Naive thymus-derived CD8-positive, alpha-beta T cell (primary cell): ENCODE measurements at regions not wholly inside any gene's neighbourhood (a gene's known extent, or its start where the extent isn't known, plus 50 kb on each side); places are given as distances from the start of the nearest gene placed in this dataset.
A peak's percentile ranks its signal among the peaks of the same experiment; 100 is the strongest.

Experiments
- ATAC-seq, 2 donors: fragments of 150-1000 bp; cut with Tn5 transposase in 1 of 2; sonication (Bioruptor Pico), chemical (Tn5 transposase) in 1 of 2; 1 replicate in 1 of 2; 2 replicates in 1 of 2; pipeline ENCODE4 v1.10.0; 2021; ENCODE audit warnings: mild to moderate bottlenecking in 2 of 2, moderate library complexity in 2 of 2
- POLR2A ChIA-PET: fragments of 350-600 bp; sonication (Branson Sonifier 250); formaldehyde crosslinking; loops from one replicate; lab custom pipeline; 2021; ENCODE audit warnings: antibody characterized with exemption; lab: Charles Lee
- DNase-seq, 10 donors: peaks; one replicate each; pipeline versions ENCODE4 v3.0.0 to v3.0.0-alpha.2; 2020 to 2022
- H3K27ac Mint-ChIP-seq, 10 donors: one replicate each; pipeline ENCODE4 v1.8.0; 2020 to 2022; ENCODE audit warnings: mild to moderate bottlenecking in 10 of 10, mixed read lengths in 10 of 10, moderate library complexity in 4 of 10, inconsistent platforms in 1 of 10
- H3K27me3 Mint-ChIP-seq, 5 donors: one replicate each; pipeline ENCODE4 v1.8.0; 2021 to 2022; ENCODE audit warnings: mixed read lengths in 5 of 5
- H3K36me3 Mint-ChIP-seq, 3 donors: one replicate each; pipeline ENCODE4 v1.8.0; 2020 to 2022; ENCODE audit warnings: mixed read lengths in 3 of 3, mild to moderate bottlenecking in 2 of 3, inconsistent platforms in 1 of 3
- H3K4me1 Mint-ChIP-seq, 4 donors: one replicate each; pipeline ENCODE4 v1.8.0; 2021 to 2022; ENCODE audit warnings: mixed read lengths in 4 of 4
- H3K4me3 Mint-ChIP-seq, 10 donors: one replicate each; pipeline ENCODE4 v1.8.0; 2020 to 2022; ENCODE audit warnings: mild to moderate bottlenecking in 10 of 10, mixed read lengths in 10 of 10, moderate library complexity in 6 of 10, inconsistent platforms in 1 of 10
- H3K9me3 Mint-ChIP-seq, 9 donors: one replicate each; pipeline ENCODE4 v1.8.0; 2020 to 2022; ENCODE audit warnings: mixed read lengths in 9 of 9, mild to moderate bottlenecking in 3 of 9, inconsistent platforms in 1 of 9, moderate library complexity in 1 of 9

DNA sequence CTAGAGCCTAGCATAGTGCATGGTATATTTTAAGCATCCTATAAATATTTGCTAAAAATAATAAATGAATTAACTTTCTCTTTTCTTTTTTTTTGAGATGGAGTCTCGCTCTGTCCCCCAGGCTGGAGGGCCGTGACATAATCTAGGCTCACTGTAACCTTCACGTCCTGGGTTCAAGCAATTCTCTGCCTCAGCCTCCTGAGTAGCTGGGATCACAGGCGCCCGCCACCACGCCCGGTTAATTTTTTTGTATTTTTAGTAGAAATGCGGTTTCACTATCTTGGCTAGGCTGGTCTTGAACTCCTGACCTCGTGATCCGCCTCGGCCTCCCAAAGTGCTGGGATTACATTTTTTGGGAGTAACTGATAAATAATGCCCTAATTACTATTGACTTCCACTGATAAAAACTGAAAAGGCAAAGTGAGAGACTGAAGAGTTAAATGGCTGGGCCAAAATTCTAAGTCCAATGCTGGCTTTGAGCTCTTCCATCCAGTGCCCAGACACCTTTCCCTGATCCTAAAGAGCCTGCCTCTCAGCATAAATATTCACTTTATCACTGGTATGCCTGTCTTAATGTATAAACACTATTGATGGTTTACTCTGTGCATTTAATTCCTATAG lies 213.0 kb upstream of the KRR1 start:
- POLR2A ChIA-PET: no interaction called here
- no peak for DNase-seq

GRCh38 chr12:75722714-75723200 lies 211.3 kb upstream of the KRR1 start:
- H3K27ac Mint-ChIP-seq: peak overlapping the region in 5 of 10 donors; percentile 22 to 86 (median 78)
- H3K27me3 Mint-ChIP-seq: peaks cover 0 to 7% (median 0%) of the 10 kb centered on the region in 5 donors
- POLR2A ChIA-PET: no interaction called here
- ATAC-seq (peak; percentile 67 to 95), DNase-seq (peak in 3 of 10 donors; percentile 2 to 24 (median 5))
- H3K4me3 Mint-ChIP-seq: peak overlapping the region in 2 of 10 donors; percentile 19 to 44
- no peaks in the 10 kb centered on the region for H3K36me3 Mint-ChIP-seq
- H3K4me1 Mint-ChIP-seq: peaks cover 8 to 21% (median 15%) of the 10 kb centered on the region in 4 donors
- H3K9me3 Mint-ChIP-seq: no peaks in the 10 kb centered on the region

More for the DNA sequence above, 213.0 kb upstream of the KRR1 start:
- no peak overlapping the region for H3K27ac Mint-ChIP-seq
- H3K36me3 Mint-ChIP-seq: no peaks in the 10 kb centered on the region
- peaks cover 0 to 3% (median 0%) of the 10 kb centered on the region in 9 donors for H3K9me3 Mint-ChIP-seq
- H3K4me3 Mint-ChIP-seq: no peak overlapping the region
- peaks cover 8 to 21% (median 15%) of the 10 kb centered on the region in 4 donors for H3K4me1 Mint-ChIP-seq
- H3K27me3 Mint-ChIP-seq: peaks cover 0 to 2% (median 0%) of the 10 kb centered on the region in 5 donors
- ATAC-seq: no peak

- Mint-ChIP-seq H3K4me1 (peaks cover 8 to 21% (median 15%) of the 10 kb centered on the region in 4 donors), H3K27ac (peak overlapping the region in 1 of 10 donors; percentile 10), H3K4me3 (no peak overlapping the region), H3K27me3 (peaks cover 0 to 7% (median 0%) of the 10 kb centered on the region in 5 donors), H3K36me3 (no peaks in the 10 kb centered on the region), H3K9me3 (no peaks in the 10 kb centered on the region)
- no peak for DNase-seq
- POLR2A ChIA-PET: no interaction called here
- no peak for ATAC-seq
Observed at GRCh38 chr12:75721796-75722195, 210.4 kb upstream of the KRR1 start.

DNA sequence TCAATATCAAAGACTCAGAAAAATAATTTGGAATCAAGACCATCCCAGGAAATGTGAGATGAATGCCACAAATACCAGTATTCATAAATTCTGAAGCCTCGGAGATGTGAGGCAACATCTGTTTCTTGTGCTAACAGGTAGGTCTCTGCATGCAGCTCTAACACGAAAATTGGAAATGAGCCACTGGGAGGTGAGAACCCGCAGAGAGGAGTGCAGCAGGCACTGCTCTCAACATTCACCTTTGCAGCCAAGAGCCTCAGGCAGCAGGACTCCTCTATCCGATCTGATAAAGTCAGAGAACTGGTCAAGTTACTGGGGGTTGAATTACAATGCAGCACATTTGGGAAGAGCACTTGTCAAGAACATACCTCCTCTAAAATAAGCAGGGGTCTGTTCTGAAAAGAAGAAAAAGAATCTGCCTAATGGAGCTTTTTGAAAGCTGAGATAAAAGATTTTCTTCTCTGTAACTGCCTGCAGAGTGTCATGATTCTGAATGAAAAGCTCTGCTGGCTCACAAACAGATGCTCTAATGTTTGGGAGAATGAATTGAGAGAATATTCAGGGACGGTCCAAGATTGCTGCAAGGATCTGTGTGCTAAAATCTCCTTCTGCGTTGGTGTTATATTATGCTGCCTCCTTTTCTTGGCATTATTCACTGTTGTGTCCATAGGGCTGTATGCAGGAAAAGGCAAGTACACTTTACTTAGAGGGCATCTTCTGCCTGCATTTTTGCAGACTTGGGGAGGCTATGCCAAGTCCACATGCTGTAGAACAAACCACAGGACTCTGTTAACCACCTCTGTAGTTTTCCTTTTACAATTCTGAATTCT lies 209.6 kb upstream of the KRR1 start:
- Mint-ChIP-seq H3K27ac (peak overlapping the region in 1 of 10 donors; percentile 10), H3K4me1 (peaks cover 8 to 21% (median 15%) of the 10 kb centered on the region in 4 donors), H3K27me3 (peaks cover 0 to 7% (median 0%) of the 10 kb centered on the region in 5 donors), H3K4me3 (no peak overlapping the region), H3K9me3 (no peaks in the 10 kb centered on the region), H3K36me3 (no peaks in the 10 kb centered on the region)
- ATAC-seq (no peak), DNase-seq (no peak)
- POLR2A ChIA-PET: no interaction called here

DNA sequence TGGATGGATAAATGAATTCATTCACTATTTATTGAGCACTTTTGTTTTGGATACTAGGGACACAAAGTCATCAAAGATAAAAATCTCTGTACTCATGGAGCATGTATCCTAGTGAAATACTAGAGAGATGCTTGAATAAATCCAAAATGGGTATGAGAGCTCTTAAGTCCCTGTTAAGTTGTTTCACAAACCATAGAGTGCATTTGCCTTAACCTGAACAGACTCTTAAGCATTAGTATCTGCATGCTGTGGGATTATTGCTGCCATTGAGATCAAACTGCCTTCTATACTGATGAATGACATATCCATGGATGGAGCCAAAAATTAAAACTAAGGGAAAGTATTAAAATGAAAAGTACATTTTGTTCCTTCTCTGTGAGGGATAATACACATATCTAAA lies 206.5 kb upstream of the KRR1 start:
- no peak for ATAC-seq
- H3K27ac Mint-ChIP-seq: no peak overlapping the region
- POLR2A ChIA-PET: interaction anchor here (0.7 kb wide), 1 partner anchor 366 kb away, joined by 11 read pairs; the partner anchor contains the start of gene NAP1L1

GRCh38 chr12:75716291-75717025 lies 205.0 kb upstream of the KRR1 start:
- H3K36me3 Mint-ChIP-seq: no peaks in the 10 kb centered on the region
- H3K9me3 Mint-ChIP-seq: no peaks in the 10 kb centered on the region
- peaks cover 0 to 7% (median 2%) of the 10 kb centered on the region in 5 donors for H3K27me3 Mint-ChIP-seq
- no peak overlapping the region for H3K4me3 Mint-ChIP-seq
- peaks cover 0 to under 1% (median 0%) of the 10 kb centered on the region in 4 donors for H3K4me1 Mint-ChIP-seq
- no peak for DNase-seq
- no peak overlapping the region for H3K27ac Mint-ChIP-seq
- POLR2A ChIA-PET: no interaction called here
- no peak for ATAC-seq

More for the DNA sequence above, 206.5 kb upstream of the KRR1 start:
- peaks cover 0 to 7% (median 0%) of the 10 kb centered on the region in 5 donors for H3K27me3 Mint-ChIP-seq
- no peak overlapping the region for H3K4me3 Mint-ChIP-seq
- H3K36me3 Mint-ChIP-seq: no peaks in the 10 kb centered on the region
- DNase-seq: no peak
- H3K4me1 Mint-ChIP-seq: peaks cover 2 to 14% (median 8%) of the 10 kb centered on the region in 4 donors
- H3K9me3 Mint-ChIP-seq: no peaks in the 10 kb centered on the region

DNA sequence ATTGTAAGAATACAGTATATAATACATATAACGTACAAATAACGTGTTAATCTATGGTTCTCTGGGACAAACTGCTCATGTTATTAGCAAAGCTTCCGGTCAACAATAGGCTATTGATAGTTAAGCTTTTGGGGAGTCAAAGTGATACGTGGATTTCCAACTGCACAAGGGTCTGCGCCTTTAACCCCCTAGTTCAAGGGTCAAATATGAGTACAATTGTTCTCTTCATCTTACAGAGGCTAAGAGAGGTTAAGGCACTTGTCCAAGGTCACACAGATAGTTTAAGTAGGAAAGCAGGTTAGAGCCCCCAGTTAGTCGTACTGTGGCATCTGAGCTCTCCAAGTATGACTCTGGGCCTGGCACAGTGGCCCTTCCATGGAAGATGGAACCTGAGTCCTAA lies 204.3 kb upstream of the KRR1 start:
- ATAC-seq (no peak), DNase-seq (no peak)
- H3K27me3 Mint-ChIP-seq: peaks cover 0 to 7% (median 2%) of the 10 kb centered on the region in 5 donors
- no peaks in the 10 kb centered on the region for H3K4me1 Mint-ChIP-seq
- H3K9me3 Mint-ChIP-seq: no peaks in the 10 kb centered on the region
- POLR2A ChIA-PET: no interaction called here
- H3K4me3 Mint-ChIP-seq: no peak overlapping the region
- no peak overlapping the region for H3K27ac Mint-ChIP-seq
- H3K36me3 Mint-ChIP-seq: no peaks in the 10 kb centered on the region

DNA sequence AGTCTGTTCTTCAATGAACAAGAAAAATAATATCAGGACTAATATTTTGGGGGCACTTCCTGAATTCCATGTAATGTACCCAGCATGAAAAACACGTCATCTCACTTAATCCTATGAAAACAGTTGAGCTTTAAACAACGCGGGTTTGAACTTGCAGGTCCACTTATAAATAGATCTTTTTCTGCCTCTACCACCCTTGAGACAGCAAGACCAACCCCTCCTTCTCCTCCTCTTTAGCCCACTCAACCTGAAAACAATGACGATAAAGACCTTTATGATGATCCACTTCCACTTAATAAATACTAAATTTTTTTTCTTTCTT lies 203.9 kb upstream of the KRR1 start:
- POLR2A ChIA-PET: no interaction called here
- Mint-ChIP-seq H3K27ac (no peak overlapping the region), H3K4me3 (no peak overlapping the region), H3K9me3 (no peaks in the 10 kb centered on the region), H3K4me1 (no peaks in the 10 kb centered on the region), H3K27me3 (peaks cover 0 to 7% (median under 1%) of the 10 kb centered on the region in 5 donors), H3K36me3 (no peaks in the 10 kb centered on the region)
- no peak for ATAC-seq
- DNase-seq: no peak

DNA sequence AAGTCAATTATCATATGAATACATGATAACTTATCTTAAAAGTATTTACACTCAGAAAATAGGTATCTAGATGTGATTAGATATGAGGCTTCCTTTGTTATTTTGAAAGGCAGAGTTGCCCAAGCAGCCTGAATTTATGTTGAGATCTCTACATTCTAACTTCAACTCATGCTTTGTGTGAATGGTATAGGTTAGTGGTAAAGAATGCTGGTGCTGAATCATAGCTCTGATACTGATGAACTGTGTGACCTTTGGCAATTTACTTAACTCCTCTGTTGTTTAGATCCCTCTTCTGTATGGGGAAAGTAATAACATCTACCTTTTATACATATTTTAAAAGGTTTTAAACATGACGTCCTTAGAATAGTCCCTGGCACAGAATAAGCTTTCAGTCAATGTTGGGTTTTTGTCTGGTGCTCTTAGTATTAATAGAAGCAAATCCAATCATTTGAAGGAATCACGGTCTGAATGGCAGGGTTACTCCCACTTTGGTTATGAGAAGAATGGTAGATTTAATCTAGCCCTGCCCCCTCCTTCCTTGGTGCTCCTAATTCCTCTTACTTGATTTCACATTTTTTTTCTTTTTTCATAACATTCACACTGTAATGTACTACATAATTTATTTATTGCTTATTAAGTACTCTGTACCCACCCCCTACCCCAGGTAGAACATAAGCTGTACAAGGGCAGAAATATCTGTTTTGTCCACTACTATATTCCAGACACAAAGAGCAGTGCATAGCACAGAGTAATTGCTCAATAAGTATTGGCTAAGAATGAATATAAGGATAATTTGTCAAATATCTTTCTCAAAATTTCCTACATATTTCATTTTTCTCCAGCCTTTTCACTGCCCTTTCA lies 203.3 kb upstream of the KRR1 start:
- no peak for DNase-seq
- Mint-ChIP-seq H3K4me1 (no peaks in the 10 kb centered on the region), H3K27me3 (peaks cover 0 to 7% (median 0%) of the 10 kb centered on the region in 5 donors), H3K36me3 (no peaks in the 10 kb centered on the region), H3K27ac (no peak overlapping the region), H3K9me3 (no peaks in the 10 kb centered on the region), H3K4me3 (no peak overlapping the region)
- ATAC-seq: no peak
- POLR2A ChIA-PET: no interaction called here

DNA sequence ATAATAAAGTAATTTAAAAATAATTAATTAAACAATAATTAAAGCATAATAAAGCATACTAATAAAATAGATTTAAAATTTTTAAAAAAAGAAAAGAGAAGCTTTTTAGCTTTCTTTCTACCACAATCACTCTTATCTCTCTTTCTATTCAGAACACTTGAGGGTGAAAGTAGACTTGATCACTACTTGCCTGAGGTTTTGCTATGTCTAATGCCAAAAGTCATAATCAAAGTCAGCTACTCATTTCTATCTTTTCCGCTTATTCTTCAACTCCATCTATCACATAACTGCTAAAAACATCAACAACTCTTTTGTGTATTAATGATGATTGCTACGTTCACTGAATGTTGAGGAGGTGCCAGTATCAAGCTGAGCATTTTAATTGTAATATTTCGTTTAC lies 202.0 kb upstream of the KRR1 start:
- no peak overlapping the region for H3K27ac Mint-ChIP-seq
- H3K4me1 Mint-ChIP-seq: no peaks in the 10 kb centered on the region
- H3K36me3 Mint-ChIP-seq: no peaks in the 10 kb centered on the region
- H3K27me3 Mint-ChIP-seq: peaks cover 0 to 2% (median 0%) of the 10 kb centered on the region in 5 donors
- no peaks in the 10 kb centered on the region for H3K9me3 Mint-ChIP-seq
- ATAC-seq (no peak), DNase-seq (no peak)
- no peak overlapping the region for H3K4me3 Mint-ChIP-seq
- POLR2A ChIA-PET: no interaction called here

DNA sequence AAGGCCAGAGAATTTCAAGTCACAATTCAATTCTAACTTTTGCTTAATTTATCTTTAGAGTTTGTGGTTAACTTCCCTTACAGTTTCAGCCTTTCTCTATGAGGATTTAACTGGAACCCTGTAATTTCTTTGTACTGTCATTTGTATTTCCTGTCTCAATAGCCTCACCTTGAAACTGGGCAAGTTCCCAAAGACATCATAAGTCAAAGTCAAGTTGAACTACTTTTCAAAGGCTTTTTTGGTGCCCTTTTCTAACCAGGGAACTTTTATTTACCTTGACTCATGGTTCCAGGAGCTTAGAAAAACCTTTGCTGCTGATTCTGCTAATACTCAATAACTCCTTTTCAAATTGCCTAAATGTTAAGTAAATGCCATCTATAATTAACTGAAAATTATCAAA lies 200.8 kb upstream of the KRR1 start:
- H3K9me3 Mint-ChIP-seq: no peaks in the 10 kb centered on the region
- H3K4me3 Mint-ChIP-seq: no peak overlapping the region
- no peak for ATAC-seq
- DNase-seq: no peak
- POLR2A ChIA-PET: no interaction called here
- H3K4me1 Mint-ChIP-seq: no peaks in the 10 kb centered on the region
- no peak overlapping the region for H3K27ac Mint-ChIP-seq
- peaks cover 0 to 4% (median 0%) of the 10 kb centered on the region in 5 donors for H3K27me3 Mint-ChIP-seq
- no peaks in the 10 kb centered on the region for H3K36me3 Mint-ChIP-seq

- ATAC-seq: no peak
- Mint-ChIP-seq H3K9me3 (no peaks in the 10 kb centered on the region), H3K4me1 (no peaks in the 10 kb centered on the region), H3K27ac (no peak overlapping the region), H3K4me3 (no peak overlapping the region), H3K36me3 (no peaks in the 10 kb centered on the region), H3K27me3 (peaks cover 0 to 4% (median 0%) of the 10 kb centered on the region in 5 donors)
- POLR2A ChIA-PET: no interaction called here
- no peak for DNase-seq
Observed at GRCh38 chr12:75711271-75711670, 199.9 kb upstream of the KRR1 start.
